OCI-LY3 (cell line): ENCODE measurements at regions not wholly inside any gene's neighbourhood (a gene's known extent, or its start where the extent isn't known, plus 50 kb on each side); places are given as distances from the start of the nearest gene placed in this dataset.

Experiments
- CTCF ChIP-seq: fragments of 200-600, 300-600 bp; sonication (generic); IDR thresholded peaks from 2 replicates; pipeline ENCODE4 v1.5.1; 2014; ENCODE audit warnings: antibody characterized with exemption, low read length, low read depth
- EZH2phosphoT487 ChIP-seq: fragments of 200-600 bp; shearing (Covaris generic); IDR thresholded peaks from 2 replicates; pipeline ENCODE4 v1.6.1; 2018; ENCODE audit warnings: antibody characterized with exemption, mixed run types, low read depth

GRCh38 chr2:199704358-199705238 is 146.4 kb downstream of the FTCDNL1 start:
- TF ChIP-seq CTCF: peak; percentile 84
- TF ChIP-seq EZH2phosphoT487: no peak
